Right ventricle myocardium inferior (tissue), 1 donor: ENCODE measurements at regions not wholly inside any gene's neighbourhood (a gene's known extent, or its start where the extent isn't known, plus 50 kb on each side); places are given as distances from the start of the nearest gene placed in this dataset.

Source experiments
- ATAC-seq: fragments of 200-7000 bp; cut with Tn5 transposase; one replicate; pipeline ENCODE4 v1.9.1; 2020; ENCODE audit warnings: mild to moderate bottlenecking, moderate library complexity
- DNase-seq: peaks from one replicate; pipeline ENCODE4 v3.0.0; 2021; ENCODE audit errors: missing footprints
- intact Hi-C: fragments of 100-400 bp; cut with DNase I; formaldehyde crosslinking; loops from one replicate; pipeline ENCODE4 v1.11.0; 2022
- donor health status: DM: no; HTN: yes; CAD: no; lungs with severe emphysema.

DNA sequence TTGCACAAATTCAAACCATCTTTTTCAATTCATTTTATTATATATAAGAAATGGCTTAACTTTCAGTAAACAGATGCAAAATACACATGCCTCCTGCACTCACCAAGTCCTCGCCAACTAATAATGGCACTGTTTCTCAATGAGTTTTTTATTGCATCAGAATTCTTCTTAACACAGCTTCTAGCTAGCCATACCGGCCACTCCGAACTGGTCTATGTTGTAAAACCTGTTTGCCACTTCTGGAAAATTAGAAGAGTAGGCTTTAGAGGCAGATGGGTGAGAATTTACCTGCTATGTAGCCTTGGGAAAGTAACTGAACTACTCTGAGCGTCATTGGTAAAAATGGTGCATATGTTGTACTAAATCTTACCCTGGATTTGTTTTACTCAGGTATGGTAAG, 100.6 kb upstream of the LHCGR start:
- intact Hi-C loops, result no loop called here
- DNase-seq (no peak), ATAC-seq (no peak)

- ATAC-seq (no peak), DNase-seq (no peak)
- intact Hi-C loops, result no loop called here
Observed at GRCh38 chr2:48855142-48855541, 99.6 kb upstream of the LHCGR start.

GRCh38 chr2:48854681-48855080, 99.2 kb upstream of the LHCGR start:
- intact Hi-C loops, result no loop called here
- ATAC-seq, result no peak
- DNase-seq, result no peak

DNA sequence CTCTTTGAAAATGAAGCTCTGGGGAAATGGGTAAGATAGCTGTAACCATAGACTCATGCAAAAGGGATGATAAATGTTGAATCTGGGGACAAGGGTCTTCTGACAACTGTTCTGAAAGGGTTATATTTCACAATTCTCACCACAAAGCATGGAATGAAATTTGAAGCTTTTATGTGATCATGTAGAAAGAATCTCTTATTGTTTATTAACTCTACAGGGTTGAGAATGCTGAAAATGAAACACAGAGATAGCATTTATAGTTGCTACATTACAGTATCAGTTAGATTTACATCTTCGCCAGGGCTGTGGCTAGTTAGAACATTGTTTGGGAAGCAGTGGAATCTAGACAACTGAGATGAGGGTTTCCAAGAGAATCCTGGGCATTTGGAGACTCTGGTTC, 97.4 kb upstream of the LHCGR start:
- intact Hi-C loops, result no loop called here
- no peak for ATAC-seq
- no peak for DNase-seq

GRCh38 chr2:48851161-48851560, 95.6 kb upstream of the LHCGR start:
- DNase-seq, result no peak
- ATAC-seq, result no peak
- intact Hi-C loops, result no loop called here

DNA sequence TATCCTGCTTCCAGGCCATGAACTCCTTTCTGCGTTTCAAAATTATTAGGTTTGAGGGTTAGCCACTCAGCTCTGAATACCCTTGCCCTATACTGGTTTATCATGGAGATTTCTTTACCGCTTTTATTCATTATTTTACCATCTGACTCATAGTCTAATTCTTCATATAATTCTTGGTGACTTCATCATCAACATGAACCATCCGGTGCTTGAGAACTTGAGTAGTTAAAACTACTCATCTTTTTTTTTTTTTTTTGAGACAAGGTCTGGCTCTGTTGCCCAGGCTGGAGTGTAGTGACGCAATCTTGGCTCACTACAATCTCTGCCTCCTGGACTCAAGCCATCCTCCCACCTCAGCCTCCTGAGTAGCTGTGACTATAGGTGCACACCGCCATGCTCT, 94.2 kb upstream of the LHCGR start:
- no peak for ATAC-seq
- DNase-seq, result no peak
- intact Hi-C loops, result no loop called here

- intact Hi-C loops, result no loop called here
- ATAC-seq, result no peak
- no peak for DNase-seq
Observed at GRCh38 chr2:48845684-48846083, 90.2 kb upstream of the LHCGR start.

- DNase-seq (no peak), ATAC-seq (no peak)
- intact Hi-C loops, result no loop called here
Observed at GRCh38 chr2:48844417-48845155, 89.1 kb upstream of the LHCGR start.

DNA sequence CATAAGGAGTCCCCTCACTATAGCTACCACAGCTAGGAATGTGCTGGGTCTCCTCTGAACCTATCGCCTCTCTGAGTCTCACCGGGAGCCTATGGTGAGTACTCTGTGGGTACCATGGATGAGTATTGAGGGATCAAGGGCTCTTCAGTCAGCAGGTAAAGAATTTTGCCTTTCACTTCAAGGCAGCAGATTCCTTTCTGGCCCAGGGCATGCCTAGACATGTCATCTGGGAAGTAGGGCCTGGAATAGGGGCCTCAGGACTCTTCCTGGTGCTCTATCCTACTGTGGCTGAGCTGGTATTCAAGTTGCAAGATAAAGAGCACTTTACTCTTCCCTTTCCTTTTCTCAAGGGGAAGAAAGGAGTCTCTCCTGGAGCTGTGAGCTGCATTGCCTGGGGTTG, 85.6 kb upstream of the LHCGR start:
- ATAC-seq (no peak), DNase-seq (no peak)
- intact Hi-C loops, result no loop called here

- intact Hi-C loops, result no loop called here
- ATAC-seq, result no peak
- DNase-seq, result no peak
Observed at GRCh38 chr2:48838029-48838428, 82.5 kb upstream of the LHCGR start.

- intact Hi-C loops, result no loop called here
- ATAC-seq (no peak), DNase-seq (no peak)
Observed at GRCh38 chr2:48829569-48829968, 74.0 kb upstream of the LHCGR start.

DNA sequence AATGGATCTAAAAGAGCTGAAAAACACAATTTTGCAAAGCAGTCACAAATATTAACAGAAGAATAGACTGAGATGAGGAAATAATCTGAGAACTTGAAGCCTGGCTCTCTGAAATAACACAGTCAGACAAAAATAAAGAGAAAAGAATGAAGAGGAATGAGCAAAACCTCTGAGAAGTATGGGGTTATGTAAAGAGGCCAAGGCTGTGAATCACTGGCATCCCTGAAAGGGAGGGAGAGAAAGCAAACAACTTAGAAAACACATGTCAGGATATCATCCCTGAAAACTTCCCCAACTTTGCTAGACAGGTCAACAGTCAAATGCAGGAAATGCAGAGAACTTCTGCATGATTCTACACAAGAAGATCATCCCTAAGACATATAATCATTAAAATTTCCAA, 73.5 kb upstream of the LHCGR start:
- intact Hi-C loops, result no loop called here
- no peak for DNase-seq
- no peak for ATAC-seq

DNA sequence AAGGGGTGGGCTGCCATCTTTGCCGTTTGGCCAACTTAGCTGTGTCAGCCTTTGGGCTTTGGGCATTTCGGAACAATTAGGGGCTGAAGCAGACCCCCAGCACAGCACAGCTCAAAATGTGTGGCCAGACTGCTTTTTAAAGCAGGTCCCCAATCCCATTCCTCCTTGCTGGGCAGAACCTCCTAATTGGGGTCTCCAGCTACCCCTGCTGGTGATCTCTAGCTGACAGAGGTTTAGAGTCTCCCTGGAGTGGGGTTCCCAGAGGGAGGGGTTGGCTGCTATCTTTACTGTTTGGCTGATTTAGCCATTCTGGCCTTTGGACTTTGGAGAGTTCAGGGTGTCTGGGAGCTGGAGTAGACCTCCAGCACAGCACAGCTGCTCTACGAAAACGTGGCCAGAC, 71.5 kb upstream of the LHCGR start:
- intact Hi-C loops, result no loop called here
- DNase-seq (no peak), ATAC-seq (no peak)

DNA sequence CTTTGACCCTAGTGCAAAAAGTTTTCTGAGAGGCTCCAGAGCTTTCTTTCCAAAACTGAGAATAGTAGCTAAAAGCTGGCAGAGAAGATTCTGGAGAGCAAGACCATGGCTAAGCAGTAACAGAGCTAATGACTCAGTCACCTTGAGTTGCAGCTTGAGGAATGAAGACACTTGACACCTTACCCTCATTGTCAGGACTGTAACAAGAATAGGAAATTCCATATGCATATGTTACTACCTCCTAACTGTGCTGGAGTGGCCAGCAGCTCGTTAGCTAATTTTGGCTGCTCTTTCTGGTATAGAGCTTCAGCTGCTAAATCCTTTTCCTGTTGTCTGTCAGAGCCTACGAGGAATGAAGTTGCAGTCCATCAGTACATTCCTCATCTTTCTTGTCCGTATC, 68.6 kb upstream of the LHCGR start:
- ATAC-seq, result no peak
- no peak for DNase-seq
- intact Hi-C loops, result no loop called here

DNA sequence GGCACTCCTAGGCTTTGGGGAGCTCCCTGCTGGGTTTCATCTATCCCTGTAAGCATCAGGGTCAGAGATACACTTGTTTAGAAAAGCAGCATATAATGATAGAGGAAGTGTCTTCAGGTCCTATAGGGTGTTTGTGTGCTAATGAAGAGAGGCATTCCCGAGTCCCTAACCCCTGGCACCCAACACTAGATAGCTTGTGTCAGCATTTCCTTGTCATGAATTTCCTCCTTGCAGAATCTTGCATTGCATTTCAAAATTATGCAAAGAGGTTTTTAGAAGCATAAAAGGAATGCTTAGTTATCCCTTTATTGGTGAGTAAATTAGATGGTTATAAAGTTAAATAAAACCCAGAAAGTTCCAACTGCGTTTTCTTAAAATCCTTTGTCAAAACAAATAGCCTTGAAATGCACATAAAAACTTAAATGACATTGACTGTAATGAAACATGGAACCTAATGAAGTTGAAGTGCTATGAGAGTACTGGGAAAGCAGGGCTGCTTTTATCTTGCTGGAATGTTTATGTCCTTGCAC, 63.7 kb upstream of the LHCGR start:
- intact Hi-C loops, result no loop called here
- ATAC-seq (no peak), DNase-seq (no peak)

DNA sequence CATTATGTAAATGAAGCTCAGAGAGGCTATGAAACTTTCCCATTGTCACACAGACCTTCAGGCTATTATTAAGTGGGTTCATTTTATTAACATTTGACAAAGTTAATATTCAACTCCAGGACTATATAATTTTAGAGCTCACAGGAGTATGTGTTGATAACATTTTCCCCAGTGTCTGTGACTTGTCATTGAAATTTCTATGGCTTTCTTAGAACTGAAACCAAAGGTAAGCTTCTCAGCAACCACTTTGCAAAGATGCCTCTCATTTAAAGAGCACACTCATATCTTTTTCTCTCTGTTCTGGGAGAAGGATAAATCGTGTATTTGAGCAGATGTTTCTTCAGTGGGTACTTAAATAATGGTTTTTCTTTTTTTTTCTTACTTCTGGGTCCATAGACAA, 61.8 kb upstream of the LHCGR start:
- DNase-seq (no peak), ATAC-seq (no peak)
- intact Hi-C loops, result no loop called here

DNA sequence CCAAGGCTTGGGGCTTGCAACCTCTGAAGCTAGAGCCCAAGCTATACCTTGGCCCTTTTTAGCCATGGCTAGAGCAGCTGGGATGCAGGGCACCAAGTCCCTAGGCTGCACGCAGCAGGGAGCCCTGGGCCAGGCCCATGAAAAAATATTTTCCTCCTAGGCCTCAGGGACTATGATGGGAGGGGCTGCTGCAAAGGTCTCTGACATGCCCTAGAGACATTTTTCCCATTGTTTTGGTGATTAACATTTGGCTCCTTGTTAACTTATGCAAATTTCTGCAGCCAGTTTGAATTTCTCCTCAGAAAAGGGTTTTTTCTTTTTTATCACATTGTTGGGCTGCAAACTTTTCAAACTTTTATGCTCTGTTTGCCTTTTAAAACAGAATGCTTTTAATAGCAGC, 56.9 kb upstream of the LHCGR start:
- intact Hi-C loops, result no loop called here
- no peak for ATAC-seq

DNA sequence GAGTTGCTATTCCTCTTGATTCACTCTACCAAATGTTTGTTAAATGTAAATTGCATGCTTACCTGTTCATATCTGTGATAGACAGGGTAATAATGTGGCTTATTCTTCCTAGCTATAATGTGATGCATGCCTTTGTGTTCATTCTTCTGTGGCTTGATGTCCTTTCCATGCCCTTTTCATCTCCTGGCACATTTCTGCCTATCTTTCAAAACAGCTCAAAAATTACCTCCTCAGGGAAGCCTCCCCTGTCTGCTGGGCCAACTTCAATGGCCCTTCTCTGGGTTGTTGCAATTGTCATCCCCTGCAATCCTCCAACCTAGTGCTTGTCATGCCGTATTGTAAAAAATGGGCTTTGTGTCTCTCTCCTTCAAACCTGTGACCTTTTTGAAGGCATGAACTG, 52.8 kb upstream of the LHCGR start:
- intact Hi-C loops, result no loop called here
- no peak for ATAC-seq
- no peak for DNase-seq

More for the DNA sequence above, 56.9 kb upstream of the LHCGR start:
- no peak for DNase-seq
